ENCODE measurements at regions not wholly inside any gene's neighbourhood (a gene's known extent, or its start where the extent isn't known, plus 50 kb on each side); places are given as distances from the start of the nearest gene placed in this dataset.

- DNase-seq, result no peak
Observed at GRCh38 chr1:51025374-51025773, 55.3 kb downstream of the CDKN2C start.

GRCh38 chr1:51032936-51033335 lies 62.9 kb downstream of the CDKN2C start:
- DNase-seq, result no peak

- DNase-seq, result no peak
Observed at GRCh38 chr1:51044199-51044598, 57.8 kb upstream of the C1orf185 start.

GRCh38 chr1:51044834-51045233 lies 57.2 kb upstream of the C1orf185 start:
- peak; percentile 6 for DNase-seq

GRCh38 chr1:51048021-51048420 lies 54.0 kb upstream of the C1orf185 start:
- DNase-seq, result no peak

GRCh38 chr1:51048670-51049069 lies 53.4 kb upstream of the C1orf185 start:
- no peak for DNase-seq

Data from fibroblast of skin of scalp (primary cell).